Activated naive CD4-positive, alpha-beta T cell treated with Interleukin-2 at 50 U/mL for 16 hours (primary cell): ENCODE measurements at regions not wholly inside any gene's neighbourhood (a gene's known extent, or its start where the extent isn't known, plus 50 kb on each side); places are given as distances from the start of the nearest gene placed in this dataset.

Experiments used
- DNase-seq: peaks from one replicate; pipeline ENCODE4 v3.0.0-alpha.2; 2020

DNA sequence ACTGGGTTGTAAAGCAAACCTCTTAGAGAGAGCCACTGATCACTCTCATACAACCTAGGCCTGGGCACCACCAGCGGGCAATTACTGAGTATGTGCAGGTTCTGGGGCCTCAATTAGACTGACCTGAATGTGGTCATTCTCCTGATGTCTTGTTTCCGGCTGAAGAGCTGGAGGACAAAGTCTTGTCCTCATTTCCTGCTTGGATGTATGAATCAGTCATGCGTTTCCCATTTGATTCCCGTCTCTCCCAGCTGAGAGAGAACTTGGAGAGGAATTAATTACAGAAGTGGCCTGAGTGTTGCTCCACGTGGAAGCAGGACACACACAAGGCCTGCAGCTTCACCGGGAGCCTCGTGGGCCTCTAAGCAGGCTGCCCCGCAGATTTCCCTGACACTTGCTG is 799.3 kb upstream of the ARGLU1 start:
- no peak for DNase-seq

DNA sequence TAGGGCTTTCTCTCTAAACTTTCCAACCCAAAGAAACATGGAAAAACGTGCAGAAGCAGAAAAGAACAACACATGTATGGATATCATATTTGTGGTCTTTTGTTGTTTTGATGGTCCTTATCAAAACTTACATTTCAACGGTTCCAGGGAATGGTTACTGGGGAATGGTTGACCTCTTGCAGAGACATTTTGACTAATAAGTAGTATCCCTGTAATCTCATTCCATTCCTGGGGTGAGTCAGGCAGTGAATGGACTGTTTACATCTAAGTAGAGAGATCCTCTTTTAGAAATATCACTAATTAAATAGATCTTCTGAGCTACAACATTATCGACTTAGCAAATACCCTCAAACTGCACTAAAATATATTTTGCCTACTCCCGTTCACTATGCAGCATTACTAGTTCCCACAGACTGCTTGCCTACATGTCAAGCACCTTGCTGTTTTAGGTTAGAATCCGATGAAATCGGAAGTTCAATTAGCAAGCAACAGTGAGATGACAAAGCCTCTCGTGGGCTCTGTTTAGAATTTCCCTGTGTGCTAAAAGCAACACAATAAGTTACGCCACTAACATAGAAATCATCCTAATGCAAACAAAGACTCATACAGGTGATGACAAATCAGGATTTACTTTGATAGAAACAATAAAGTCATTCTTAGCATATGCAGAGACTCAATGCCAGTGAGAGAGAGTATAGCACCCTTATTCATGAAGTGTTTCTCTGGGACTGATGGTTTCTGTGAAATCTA is 797.7 kb upstream of the ARGLU1 start:
- DNase-seq = no peak

DNA sequence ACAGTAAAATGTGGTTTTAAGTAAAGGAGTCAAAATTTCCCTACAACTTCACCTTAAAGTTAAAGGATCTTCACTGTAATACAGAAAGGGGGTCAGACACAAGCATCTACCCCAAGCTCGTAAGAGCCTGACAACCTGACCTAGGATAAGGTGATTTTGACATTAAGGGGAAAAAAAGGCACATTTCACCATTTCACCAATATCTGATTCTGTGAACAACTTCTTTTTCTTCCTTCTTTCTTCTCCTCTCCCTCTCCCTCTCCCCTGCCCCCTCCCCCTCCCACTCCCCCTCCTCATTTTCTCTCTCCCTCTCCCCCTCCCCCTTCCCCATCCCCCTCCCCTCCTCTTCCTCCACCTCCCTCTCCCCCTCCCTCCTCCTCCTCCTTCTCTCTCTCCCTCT is 796.7 kb upstream of the ARGLU1 start:
- DNase-seq = no peak

DNA sequence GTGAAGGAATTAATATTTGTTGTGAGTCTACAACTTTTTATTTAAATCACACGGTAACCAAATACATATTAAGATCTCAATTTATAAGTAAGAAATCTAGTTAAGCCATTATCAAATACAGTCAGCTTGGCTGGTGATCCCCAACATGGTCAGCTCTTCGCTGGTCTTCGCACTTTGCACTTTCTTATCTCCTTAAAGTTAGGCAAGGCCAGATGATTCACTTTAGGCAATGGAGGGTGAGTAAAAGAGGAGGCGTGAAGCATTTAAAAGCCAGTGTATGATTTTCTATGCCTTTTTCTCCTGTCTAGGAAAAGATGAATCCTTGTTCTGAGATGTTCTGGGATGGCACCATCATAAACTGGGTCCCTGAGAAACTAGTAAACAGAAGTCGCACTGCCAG is 793.7 kb upstream of the ARGLU1 start:
- DNase-seq = no peak

GRCh38 chr13:107360010-107360409 is 792.1 kb upstream of the ARGLU1 start:
- DNase-seq = no peak

DNA sequence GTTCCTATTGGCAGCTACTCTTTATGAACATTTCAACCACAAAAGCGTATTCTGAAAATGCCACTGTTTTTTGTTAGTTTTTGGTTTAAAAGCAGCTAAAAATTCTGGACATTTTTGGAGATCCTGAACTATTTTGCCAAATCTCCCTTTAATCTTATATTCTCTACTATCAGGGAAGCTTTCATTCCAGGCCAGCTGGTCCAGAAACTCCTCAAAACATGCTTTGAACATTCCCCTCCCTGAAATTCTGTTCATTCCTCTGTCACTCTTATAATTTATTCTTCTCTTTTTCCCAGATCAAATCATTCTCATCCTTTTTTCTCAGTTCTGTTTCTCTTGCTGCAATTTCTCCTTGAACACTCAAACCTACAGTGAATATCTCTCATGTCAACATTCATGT is 790.9 kb upstream of the ARGLU1 start:
- no peak for DNase-seq

- DNase-seq = no peak
These were observed 783.4 kb upstream of the ARGLU1 start for GRCh38 chr13:107351305-107351704.

- no peak for DNase-seq
These were observed 781.0 kb upstream of the ARGLU1 start for GRCh38 chr13:107348925-107349324.

- DNase-seq = no peak
These were observed 780.5 kb upstream of the ARGLU1 start for GRCh38 chr13:107348471-107348870.

DNA sequence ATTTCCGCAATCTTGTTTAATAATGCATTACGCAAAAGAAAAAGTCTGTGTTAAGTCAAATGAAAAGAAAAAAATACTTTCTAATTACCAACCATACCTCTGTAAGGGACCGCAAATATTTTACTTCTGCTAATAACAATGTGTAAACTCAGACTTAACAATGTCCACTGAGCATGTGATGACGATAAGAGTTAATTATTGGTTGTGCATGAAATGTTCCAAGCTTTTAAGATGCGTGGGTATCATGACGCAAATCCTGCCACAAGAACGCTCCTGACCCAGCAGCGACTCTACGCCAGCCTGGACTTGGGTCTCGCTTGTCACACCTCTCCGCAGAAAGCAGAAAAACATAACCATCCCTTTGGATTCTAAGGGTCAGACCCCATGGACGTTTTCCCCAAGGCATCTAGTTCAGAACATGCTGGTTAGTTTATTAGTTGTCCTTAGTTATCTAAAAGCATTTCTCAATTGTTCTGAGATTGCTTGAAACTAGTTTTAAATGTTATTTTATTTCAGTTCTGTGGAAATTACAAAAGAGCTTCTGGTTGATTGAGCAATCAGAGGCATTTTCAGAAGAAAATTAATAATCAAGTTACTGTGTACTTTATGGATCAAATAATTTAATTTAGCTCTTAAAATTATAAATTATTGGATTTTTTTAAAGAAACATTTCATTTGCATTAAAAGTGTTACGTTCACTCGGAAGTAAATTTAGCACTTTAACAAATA is 779.9 kb upstream of the ARGLU1 start:
- DNase-seq = no peak

DNA sequence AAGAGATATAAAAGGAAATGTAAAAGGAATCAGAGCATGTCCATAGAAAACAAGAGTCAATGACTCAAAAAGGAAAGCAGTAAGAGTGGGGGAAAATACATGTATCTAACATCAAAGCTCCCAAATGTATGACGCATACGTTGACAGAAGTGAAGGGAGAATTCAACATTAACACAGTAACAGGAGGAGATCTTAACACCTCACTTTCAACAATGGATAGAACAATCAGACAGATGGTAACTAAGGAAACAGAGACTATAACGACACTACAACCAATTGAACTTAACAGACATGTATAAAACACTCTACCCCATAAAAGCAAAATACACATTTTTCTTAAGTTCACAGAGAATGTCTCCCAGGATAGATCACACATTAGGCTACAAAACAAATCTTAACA is 774.8 kb upstream of the ARGLU1 start:
- no peak for DNase-seq

DNA sequence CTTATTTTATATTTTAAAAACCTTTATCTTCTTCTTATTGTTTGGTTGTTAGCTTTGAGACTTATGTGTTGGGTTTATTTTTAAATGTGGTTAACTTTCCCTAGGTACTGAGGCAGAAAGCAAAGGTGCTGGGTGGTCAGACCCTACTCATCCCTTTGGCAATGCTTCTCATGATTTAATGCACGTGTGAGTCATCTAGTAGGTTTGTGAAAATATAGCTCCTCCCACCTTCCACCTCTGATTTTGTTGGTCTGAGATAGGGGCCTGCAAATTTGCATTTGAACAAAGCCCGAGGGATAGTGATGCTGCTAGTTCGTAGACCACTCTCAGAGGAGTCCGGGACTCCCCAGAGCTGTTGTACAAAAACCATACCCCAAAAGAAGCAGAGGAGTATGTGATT is 771.3 kb upstream of the ARGLU1 start:
- no peak for DNase-seq

GRCh38 chr13:107332188-107332587 is 764.3 kb upstream of the ARGLU1 start:
- no peak for DNase-seq

GRCh38 chr13:107331359-107331758 is 763.4 kb upstream of the ARGLU1 start:
- no peak for DNase-seq

GRCh38 chr13:107330484-107330883 is 762.5 kb upstream of the ARGLU1 start:
- DNase-seq = no peak

GRCh38 chr13:107329991-107330390 is 762.1 kb upstream of the ARGLU1 start:
- no peak for DNase-seq

DNA sequence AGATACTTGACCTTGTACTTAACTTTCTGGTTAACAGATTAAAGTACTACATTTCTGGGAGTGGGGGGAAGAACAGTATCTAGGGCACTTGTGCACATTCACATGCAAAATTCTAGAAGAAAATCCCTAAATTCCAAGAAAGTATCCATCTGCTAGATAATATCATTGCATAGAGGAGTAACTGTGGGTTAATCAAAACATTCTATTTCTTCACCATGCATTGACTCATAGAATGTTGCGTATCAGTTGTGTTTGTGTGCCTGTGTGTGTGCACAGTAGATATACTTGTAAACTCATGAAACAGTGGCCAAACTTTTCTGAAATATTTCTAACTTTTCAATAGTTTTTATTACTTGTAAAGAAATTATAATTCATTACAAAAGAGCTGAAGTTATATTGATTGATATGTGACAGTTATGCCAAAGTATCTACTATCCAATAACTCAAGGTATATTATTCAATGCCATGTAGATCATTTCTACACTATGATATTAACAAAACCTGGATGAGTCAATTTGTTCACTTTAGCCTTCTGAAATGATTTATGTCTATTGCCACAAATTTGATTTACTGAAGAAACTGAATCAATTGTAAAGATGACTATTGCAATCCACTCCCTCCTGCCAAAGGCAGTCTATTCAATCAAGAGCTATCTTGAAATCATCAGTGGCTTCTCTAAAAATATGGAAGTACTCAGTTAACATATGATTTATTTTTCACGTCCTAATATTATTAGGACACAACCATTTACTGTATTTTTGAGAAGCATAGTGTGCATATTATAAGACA is 756.7 kb upstream of the ARGLU1 start:
- DNase-seq = no peak

- DNase-seq = no peak
These were observed 754.3 kb upstream of the ARGLU1 start for GRCh38 chr13:107322228-107322627.

DNA sequence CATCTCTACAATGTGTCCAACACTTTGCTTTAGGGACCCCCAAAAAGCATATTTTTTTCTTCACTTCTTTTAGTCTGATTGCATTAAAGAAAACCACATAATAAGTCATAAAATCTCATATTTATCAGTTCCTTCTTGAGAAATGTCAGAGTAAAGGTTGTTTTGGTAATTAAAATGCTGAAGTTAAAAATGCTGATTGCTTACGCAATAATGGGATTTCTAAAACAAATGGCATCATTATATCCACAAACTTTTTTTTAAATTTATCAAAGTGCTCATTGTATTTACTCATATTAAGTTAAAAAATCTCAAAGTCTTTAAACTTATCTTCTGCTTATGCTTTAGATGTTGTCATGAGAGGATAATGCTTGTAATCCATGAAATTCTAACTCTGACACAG is 737.2 kb upstream of the ARGLU1 start:
- DNase-seq = no peak

- DNase-seq = no peak
These were observed 733.9 kb upstream of the ARGLU1 start for GRCh38 chr13:107301724-107302374.

- no peak for DNase-seq
These were observed 731.8 kb upstream of the ARGLU1 start for GRCh38 chr13:107299717-107300116.

GRCh38 chr13:107296804-107297203 is 728.9 kb upstream of the ARGLU1 start:
- DNase-seq = no peak

GRCh38 chr13:107295416-107296140 is 727.6 kb upstream of the ARGLU1 start:
- no peak for DNase-seq
